CD14-positive monocyte (primary cell): ENCODE measurements at regions not wholly inside any gene's neighbourhood (a gene's known extent, or its start where the extent isn't known, plus 50 kb on each side); places are given as distances from the start of the nearest gene placed in this dataset.

Experiments used
- DNase-seq, 3 donors: peaks; one replicate each; pipeline ENCODE4 v3.0.0-alpha.2; 2011 to 2022
- H2AFZ ChIP-seq: 2 replicates; pipeline ENCODE4 v1.6.0; 2012; ENCODE audit warnings: mild to moderate bottlenecking, low read depth, low read length, inconsistent platforms; ENCODE audit not compliant: insufficient read depth, poor library complexity, severe bottlenecking
- H3K27ac ChIP-seq, 2 donors: 1 replicate in 1 of 2; 2 replicates in 1 of 2; pipeline ENCODE4 v1.5.1; 2012 to 2013; ENCODE audit warnings: low read length in 2 of 2, control low read depth in 1 of 2, inconsistent platforms in 1 of 2, low read depth in 1 of 2, mild to moderate bottlenecking in 1 of 2
- H3K27me3 ChIP-seq, 2 donors: one replicate each; pipeline versions ENCODE4 v1.6.0 to v1.6.1; 2011 to 2013; ENCODE audit warnings: low read length in 2 of 2; ENCODE audit not compliant: control insufficient read depth in 2 of 2, insufficient read depth in 2 of 2
- H3K36me3 ChIP-seq, 2 donors: replicated peaks in 1 of 2; 1 replicate in 1 of 2; 2 replicates in 1 of 2; pipeline versions ENCODE4 v1.5.1 to v1.6.1; 2012 to 2013; ENCODE audit warnings: low read length in 2 of 2, control low read depth in 1 of 2, inconsistent platforms in 1 of 2, mild to moderate bottlenecking in 1 of 2; ENCODE audit not compliant: insufficient read depth in 2 of 2, control insufficient read depth in 1 of 2
- H3K4me1 ChIP-seq, 2 donors: 1 replicate in 1 of 2; 2 replicates in 1 of 2; pipeline versions ENCODE4 v1.5.1 to v1.6.1; 2012 to 2013; ENCODE audit warnings: low read length in 2 of 2, control low read depth in 1 of 2, inconsistent platforms in 1 of 2, mild to moderate bottlenecking in 1 of 2, moderate library complexity in 1 of 2; ENCODE audit not compliant: insufficient read depth in 2 of 2, control insufficient read depth in 1 of 2
- H3K4me2 ChIP-seq: replicated peaks from 2 replicates; pipeline ENCODE3; 2012; ENCODE audit warnings: low read length, moderate library complexity, mild to moderate bottlenecking; ENCODE audit not compliant: poor library complexity, severe bottlenecking; ENCODE audit errors: extremely low read depth
- H3K4me3 ChIP-seq, 3 experiments: fragments of 200-600 bp in 1 of 3; sonication (generic) in 1 of 3; replicated peaks in 1 of 3; 1 replicate in 2 of 3; 2 replicates in 1 of 3; pipeline ENCODE4 v1.5.1; 2011 to 2013; ENCODE audit warnings: low read length in 3 of 3, mild to moderate bottlenecking in 3 of 3, control low read depth in 2 of 3, low read depth in 2 of 3, inconsistent platforms in 1 of 3, moderate library complexity in 1 of 3
- H3K79me2 ChIP-seq: 2 replicates; pipeline ENCODE4 v1.6.0; 2012; ENCODE audit warnings: mild to moderate bottlenecking, control low read depth, inconsistent platforms, low read length, moderate library complexity; ENCODE audit not compliant: insufficient read depth
- H3K9ac ChIP-seq: 2 replicates; pipeline ENCODE4 v1.6.0; 2017; ENCODE audit warnings: low read length, mild to moderate bottlenecking; ENCODE audit not compliant: insufficient read depth, poor library complexity, severe bottlenecking
- H3K9me3 ChIP-seq, 2 donors: replicated peaks in 1 of 2; 1 replicate in 1 of 2; 2 replicates in 1 of 2; pipeline versions ENCODE4 v1.5.1 to v1.6.1; 2012 to 2013; ENCODE audit warnings: low read length in 2 of 2, control low read depth in 1 of 2; ENCODE audit not compliant: control insufficient read depth in 1 of 2, insufficient read depth in 1 of 2
- H4K20me1 ChIP-seq: 2 replicates; pipeline ENCODE4 v1.6.0; 2012; ENCODE audit warnings: mild to moderate bottlenecking, low read length, control low read depth, moderate library complexity; ENCODE audit not compliant: insufficient read depth
- H3K27ac Mint-ChIP-seq, 7 donors: one replicate each; pipeline ENCODE4 v1.8.0; 2020; ENCODE audit warnings: mild to moderate bottlenecking in 7 of 7, mixed read lengths in 7 of 7, moderate library complexity in 6 of 7, inconsistent platforms in 2 of 7
- H3K27me3 Mint-ChIP-seq, 3 donors: one replicate each; pipeline ENCODE4 v1.8.0; 2021 to 2022; ENCODE audit warnings: low read depth in 3 of 3, mild to moderate bottlenecking in 3 of 3, mixed read lengths in 3 of 3, moderate library complexity in 3 of 3, inconsistent platforms in 1 of 3
- H3K36me3 Mint-ChIP-seq, 2 donors: one replicate each; pipeline ENCODE4 v1.8.0; 2020; ENCODE audit warnings: mixed read lengths in 2 of 2, inconsistent platforms in 1 of 2, mild to moderate bottlenecking in 1 of 2
- H3K4me1 Mint-ChIP-seq: one replicate; pipeline ENCODE4 v1.8.0; 2020; ENCODE audit warnings: mild to moderate bottlenecking, mixed read lengths
- H3K4me3 Mint-ChIP-seq, 2 donors: one replicate each; pipeline ENCODE4 v1.8.0; 2020; ENCODE audit warnings: mild to moderate bottlenecking in 2 of 2, mixed read lengths in 2 of 2, moderate library complexity in 1 of 2
- H3K9me3 Mint-ChIP-seq, 7 donors: one replicate each; pipeline ENCODE4 v1.8.0; 2020 to 2022; ENCODE audit warnings: mixed read lengths in 7 of 7, mild to moderate bottlenecking in 6 of 7, moderate library complexity in 6 of 7, inconsistent platforms in 2 of 7
- CTCF ChIP-seq: fragments of 200-600 bp; IDR thresholded peaks from one replicate; pipeline ENCODE4 v1.8.0; 2022; ENCODE audit warnings: antibody characterized with exemption, mild to moderate bottlenecking
- WGBS: methylation state at CpG from one replicate; pipeline ENCODE4 v1.1.5; 2013; ENCODE audit warnings: missing lambda C conversion rate; ENCODE audit not compliant: insufficient coverage; 5-methylcytosine and 5-hydroxymethylcytosine counted together
- intact Hi-C, 2 donors: fragments of 100-400 bp; cut with micrococcal nuclease; formaldehyde crosslinking; loops; one replicate each; pipeline versions ENCODE4 v1.15.0 to v1.15.1; 2023

GRCh38 chr11:10387206-10388083 is 67.6 kb upstream of the AMPD3 start:
- 92% methylated on average over 17 of the region's 17 CpGs for WGBS
- Histone ChIP-seq H3K79me2 (no peaks in the 10 kb centered on the region), H3K9ac (no peak overlapping the region), H3K9me3 (no peaks in the 10 kb centered on the region), H3K27ac (no peak overlapping the region), H3K27me3 (peaks cover 0 to 5% of the 10 kb centered on the region in 2 donors), H3K4me2 (no peak overlapping the region), H4K20me1 (no peaks in the 10 kb centered on the region), H3K4me1 (peaks cover 0 to 6% of the 10 kb centered on the region in 2 donors), H2AFZ (no peak overlapping the region), H3K4me3 (no peak overlapping the region), H3K36me3 (no peaks in the 10 kb centered on the region)
- no peak for DNase-seq
- intact Hi-C loops, result no loop called here
- Mint-ChIP-seq H3K4me3 (no peak overlapping the region), H3K27me3 (peaks cover 3 to 19% (median 12%) of the 10 kb centered on the region in 3 donors), H3K36me3 (no peaks in the 10 kb centered on the region), H3K27ac (peak overlapping the region in 1 of 7 donors; percentile 53), H3K9me3 (peaks cover 0 to 5% (median 2%) of the 10 kb centered on the region in 7 donors), H3K4me1 (peaks cover 9% of the 10 kb centered on the region)
- no peak for TF ChIP-seq CTCF

GRCh38 chr11:10388101-10388500 is 67.0 kb upstream of the AMPD3 start:
- no peaks in the 10 kb centered on the region for H3K9me3 ChIP-seq
- H3K27me3 ChIP-seq, result peaks cover 0 to 6% of the 10 kb centered on the region in 2 donors
- Mint-ChIP-seq H3K4me1 (peaks cover 7% of the 10 kb centered on the region), H3K36me3 (peaks cover 0 to 2% of the 10 kb centered on the region in 2 donors), H3K27ac (no peak overlapping the region), H3K4me3 (no peak overlapping the region), H3K9me3 (peaks cover 0 to 2% (median 0%) of the 10 kb centered on the region in 7 donors), H3K27me3 (peaks cover 6 to 18% (median 16%) of the 10 kb centered on the region in 3 donors)
- intact Hi-C loops, result no loop called here
- no peaks in the 10 kb centered on the region for H3K36me3 ChIP-seq
- H4K20me1 ChIP-seq, result no peaks in the 10 kb centered on the region
- no peak overlapping the region for H3K4me2 ChIP-seq
- H2AFZ ChIP-seq, result no peak overlapping the region
- no peaks in the 10 kb centered on the region for H3K79me2 ChIP-seq
- H3K9ac ChIP-seq, result no peak overlapping the region
- H3K4me1 ChIP-seq, result no peaks in the 10 kb centered on the region
- no peak overlapping the region for H3K4me3 ChIP-seq
- DNase-seq, result no peak
- H3K27ac ChIP-seq, result no peak overlapping the region
- 91% methylated on average over 4 of the region's 5 CpGs for WGBS
- no peak for TF ChIP-seq CTCF
